ENCODE measurements at regions not wholly inside any gene's neighbourhood (a gene's known extent, or its start where the extent isn't known, plus 50 kb on each side); places are given as distances from the start of the nearest gene placed in this dataset.

DNA sequence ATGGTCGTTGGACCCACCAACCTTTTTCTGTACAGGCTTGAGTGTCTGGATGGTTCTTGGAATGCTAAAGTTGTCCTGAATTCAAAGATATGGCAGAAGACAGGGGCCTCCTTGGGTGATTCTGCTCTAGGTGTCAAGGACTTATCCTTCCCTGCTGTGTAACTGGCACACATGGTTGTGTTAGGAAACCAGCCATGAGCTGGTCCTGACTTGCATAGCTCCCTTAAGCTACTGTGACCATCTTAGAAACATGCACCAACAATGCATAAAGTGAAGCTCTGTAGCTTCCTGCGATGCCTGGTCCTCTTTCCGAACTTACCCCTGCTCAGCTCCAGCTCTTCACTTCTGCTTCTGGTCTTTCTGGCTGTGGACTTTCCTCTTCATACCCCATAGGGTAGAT, 224.6 kb downstream of the TLE4 start:
- H3K4me3 ChIP-seq (ENCODE audit: insufficient read depth, low read length, poor library complexity, severe bottlenecking), result no peak overlapping the region
- TF ChIP-seq EZH2phosphoT487 (conservative IDR thresholded peaks at IDR 0.05; ENCODE audit: low read length) (no peak), CTCF (IDR thresholded peaks at IDR 0.05; ENCODE audit: insufficient read depth, low read length, poor library complexity, severe bottlenecking) (no peak)
- H3K9me3 ChIP-seq (ENCODE audit: insufficient read depth, low read length), result no peaks in the 10 kb centered on the region
- H3F3A ChIP-seq (ENCODE audit: insufficient read depth), result no peaks in the 10 kb centered on the region
- no peaks in the 10 kb centered on the region for H3K36me3 ChIP-seq (ENCODE audit: low read length)
- H4K20me1 ChIP-seq (ENCODE audit: low read depth, low read length), result no peaks in the 10 kb centered on the region
- no peak overlapping the region for H2AFZ ChIP-seq (ENCODE audit: low read depth, low read length, severe bottlenecking)
- H3K27ac ChIP-seq (ENCODE audit: low read depth, low read length), result no peak overlapping the region
- H3K9ac ChIP-seq (ENCODE audit: low read length), result no peak overlapping the region
- H3K9me2 ChIP-seq (replicated peaks; ENCODE audit: insufficient read depth, low read length), result no peaks in the 10 kb centered on the region
- no peak overlapping the region for H3K4me2 ChIP-seq (ENCODE audit: low read depth, low read length, poor library complexity, severe bottlenecking)
- H3K79me2 ChIP-seq (ENCODE audit: insufficient read depth, low read length), result no peaks in the 10 kb centered on the region
- H3K27me3 ChIP-seq (ENCODE audit: low read length), result no peaks in the 10 kb centered on the region

- Histone ChIP-seq H3K27me3 (ENCODE audit: low read length) (no peaks in the 10 kb centered on the region), H2AFZ (ENCODE audit: low read depth, low read length, severe bottlenecking) (no peak overlapping the region), H3K27ac (ENCODE audit: low read depth, low read length) (no peak overlapping the region), H3K4me3 (ENCODE audit: insufficient read depth, low read length, poor library complexity, severe bottlenecking) (no peak overlapping the region), H4K20me1 (ENCODE audit: low read depth, low read length) (no peaks in the 10 kb centered on the region), H3K9me2 (replicated peaks; ENCODE audit: insufficient read depth, low read length) (no peaks in the 10 kb centered on the region), H3K79me2 (ENCODE audit: insufficient read depth, low read length) (no peaks in the 10 kb centered on the region), H3K9me3 (ENCODE audit: insufficient read depth, low read length) (no peaks in the 10 kb centered on the region), H3K36me3 (ENCODE audit: low read length) (no peaks in the 10 kb centered on the region), H3F3A (ENCODE audit: insufficient read depth) (no peaks in the 10 kb centered on the region), H3K9ac (ENCODE audit: low read length) (no peak overlapping the region), H3K4me2 (ENCODE audit: low read depth, low read length, poor library complexity, severe bottlenecking) (no peak overlapping the region)
- TF ChIP-seq EZH2phosphoT487 (conservative IDR thresholded peaks at IDR 0.05; ENCODE audit: low read length) (no peak), CTCF (IDR thresholded peaks at IDR 0.05; ENCODE audit: insufficient read depth, low read length, poor library complexity, severe bottlenecking) (no peak)
Measured at GRCh38 chr9:79788662-79789061, 216.9 kb downstream of the TLE4 start.

DNA sequence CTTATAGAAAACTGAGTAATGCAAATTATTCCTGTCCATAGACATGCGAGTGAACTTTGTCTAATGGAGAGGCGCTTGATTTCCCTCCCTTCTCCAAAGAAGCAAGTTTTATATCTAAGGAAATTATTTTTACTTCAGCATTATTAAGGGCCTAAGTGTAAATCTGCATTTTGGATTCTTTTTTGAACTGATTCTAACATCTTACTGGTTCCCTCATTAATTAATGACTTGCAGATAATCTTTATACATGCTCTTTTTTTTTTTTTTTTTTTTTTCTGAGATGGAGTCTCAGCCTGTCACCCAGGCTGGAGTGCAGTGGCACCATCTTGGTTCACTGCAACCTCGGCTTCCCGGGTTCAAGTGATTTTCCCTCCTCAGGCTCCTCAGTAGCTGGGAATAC, 209.5 kb downstream of the TLE4 start:
- no peak overlapping the region for H2AFZ ChIP-seq (ENCODE audit: low read depth, low read length, severe bottlenecking)
- H3K36me3 ChIP-seq (ENCODE audit: low read length), result no peaks in the 10 kb centered on the region
- no peaks in the 10 kb centered on the region for H4K20me1 ChIP-seq (ENCODE audit: low read depth, low read length)
- H3K9me3 ChIP-seq (ENCODE audit: insufficient read depth, low read length), result no peaks in the 10 kb centered on the region
- H3K4me3 ChIP-seq (ENCODE audit: insufficient read depth, low read length, poor library complexity, severe bottlenecking), result no peak overlapping the region
- TF ChIP-seq EZH2phosphoT487 (conservative IDR thresholded peaks at IDR 0.05; ENCODE audit: low read length) (no peak), CTCF (IDR thresholded peaks at IDR 0.05; ENCODE audit: insufficient read depth, low read length, poor library complexity, severe bottlenecking) (no peak)
- no peak overlapping the region for H3K27ac ChIP-seq (ENCODE audit: low read depth, low read length)
- H3F3A ChIP-seq (ENCODE audit: insufficient read depth), result no peaks in the 10 kb centered on the region
- H3K79me2 ChIP-seq (ENCODE audit: insufficient read depth, low read length), result no peaks in the 10 kb centered on the region
- no peak overlapping the region for H3K4me2 ChIP-seq (ENCODE audit: low read depth, low read length, poor library complexity, severe bottlenecking)
- no peaks in the 10 kb centered on the region for H3K9me2 ChIP-seq (replicated peaks; ENCODE audit: insufficient read depth, low read length)
- no peak overlapping the region for H3K9ac ChIP-seq (ENCODE audit: low read length)
- no peaks in the 10 kb centered on the region for H3K27me3 ChIP-seq (ENCODE audit: low read length)

- H3K79me2 ChIP-seq (ENCODE audit: insufficient read depth, low read length), result no peaks in the 10 kb centered on the region
- no peaks in the 10 kb centered on the region for H3K27me3 ChIP-seq (ENCODE audit: low read length)
- no peaks in the 10 kb centered on the region for H3K9me2 ChIP-seq (replicated peaks; ENCODE audit: insufficient read depth, low read length)
- H3K27ac ChIP-seq (ENCODE audit: low read depth, low read length), result no peak overlapping the region
- no peak overlapping the region for H3K4me3 ChIP-seq (ENCODE audit: insufficient read depth, low read length, poor library complexity, severe bottlenecking)
- no peak overlapping the region for H2AFZ ChIP-seq (ENCODE audit: low read depth, low read length, severe bottlenecking)
- no peaks in the 10 kb centered on the region for H3F3A ChIP-seq (ENCODE audit: insufficient read depth)
- no peaks in the 10 kb centered on the region for H3K9me3 ChIP-seq (ENCODE audit: insufficient read depth, low read length)
- TF ChIP-seq CTCF (IDR thresholded peaks at IDR 0.05; ENCODE audit: insufficient read depth, low read length, poor library complexity, severe bottlenecking) (no peak), EZH2phosphoT487 (conservative IDR thresholded peaks at IDR 0.05; ENCODE audit: low read length) (no peak)
- no peak overlapping the region for H3K9ac ChIP-seq (ENCODE audit: low read length)
- no peaks in the 10 kb centered on the region for H4K20me1 ChIP-seq (ENCODE audit: low read depth, low read length)
- no peak overlapping the region for H3K4me2 ChIP-seq (ENCODE audit: low read depth, low read length, poor library complexity, severe bottlenecking)
- no peaks in the 10 kb centered on the region for H3K36me3 ChIP-seq (ENCODE audit: low read length)
Measured at GRCh38 chr9:79780559-79780958, 208.8 kb downstream of the TLE4 start.
